ENCODE measurements at regions not wholly inside any gene's neighbourhood (a gene's known extent, or its start where the extent isn't known, plus 50 kb on each side); places are given as distances from the start of the nearest gene placed in this dataset.
A peak's percentile ranks its signal among the peaks of the same experiment; 100 is the strongest.

GRCh38 chr2:120949027-120949956, 213.6 kb downstream of the GLI2 start:
- Histone ChIP-seq H2AFZ (ENCODE audit: low read length) (no peak overlapping the region), H3K27me3 (ENCODE audit: control insufficient read depth in 1 of 2, insufficient read depth in 2 of 2, low read length in 2 of 2) (peaks cover 8 to 61% of the 10 kb centered on the region in 2 experiments; a peak in 3 of 5 replicates), H3K4me3 (replicated peaks in 1 of 3; ENCODE audit: insufficient read depth in 1 of 3, low read depth in 2 of 3, low read length in 3 of 3) (no peak overlapping the region), H3K27ac (ENCODE audit: extremely low read length, insufficient read depth, low read length) (no peak overlapping the region), H3K9ac (ENCODE audit: insufficient read depth, low read depth, low read length) (no peak overlapping the region), H3K79me2 (ENCODE audit: insufficient read depth, low read length) (no peaks in the 10 kb centered on the region), H3K4me2 (ENCODE audit: low read depth, low read length) (no peak overlapping the region), H4K20me1 (ENCODE audit: insufficient read depth, low read length) (no peaks in the 10 kb centered on the region), H3K36me3 (replicated peaks in 1 of 2; ENCODE audit: control insufficient read depth in 1 of 2, insufficient read depth in 2 of 2, low read length in 2 of 2) (no peaks in the 10 kb centered on the region), H3K9me3 (ENCODE audit: low read length) (no peaks in the 10 kb centered on the region), H3K4me1 (ENCODE audit: insufficient read depth, low read length) (no peaks in the 10 kb centered on the region)
- WGBS (ENCODE audit: low lambda C conversion rate): 33% methylated on average over 12 of the region's 12 CpGs
- DNase-seq (ENCODE audit: low spot score) (peak; percentile 40), FAIRE-seq (peak; percentile 64), ATAC-seq (peak; percentile 83)
- CTCF ChIA-PET (ENCODE audit: low intra/inter-chr PET ratio, low total read pairs): interaction anchor here (1.2 to 2.0 kb wide), 2 partner anchors 41 to 253 kb away, joined by 5 to 22 read pairs; no protein-coding TSS in a partner anchor
- in situ Hi-C loops (cut with HindIII; ENCODE audit: extremely low pct_ligation_motif_present, low pct_unique_long_range_greater_than_20kb) (loop anchor here (5.0 kb wide), 2 partner anchors 42 to 252 kb away; no protein-coding TSS in a partner anchor), intact Hi-C loops (cut with micrococcal nuclease; ENCODE audit: unreplicated experiment) (loop anchor here (1.0 to 5.0 kb wide), 2 partner anchors 42 to 254 kb away; no protein-coding TSS in a partner anchor)
- BruUV-seq (replicated peaks): no TSS peak
- POLR2A ChIA-PET: no interaction called here
- TF ChIP-seq KDM2A (CRISPR knock-in tag; IDR thresholded peaks at IDR 0.05; ENCODE audit: borderline replicate concordance, low read depth): 0 out of 2 replicates have a peak, but pooled peaks have one; percentile 34
- no peak for TF ChIP-seq ZNF567 (CRISPR knock-in tag; IDR thresholded peaks at IDR 0.05; ENCODE audit: borderline replicate concordance)
- 0 out of 2 replicates have a peak, but pooled peaks have one; percentile 30 for TF ChIP-seq TFDP1 (CRISPR knock-in tag; IDR thresholded peaks at IDR 0.05; ENCODE audit: borderline replicate concordance)
- TF ChIP-seq ZNF280B (CRISPR knock-in tag; IDR thresholded peaks at IDR 0.05; ENCODE audit: borderline replicate concordance): no peak
- no peak for TF ChIP-seq ZKSCAN8 (CRISPR knock-in tag; IDR thresholded peaks at IDR 0.05; ENCODE audit: borderline replicate concordance)
- TF ChIP-seq MLXIP (CRISPR knock-in tag; IDR thresholded peaks at IDR 0.05; ENCODE audit: borderline replicate concordance): no peak
- TF ChIP-seq CTCF (CRISPR knock-in tag; IDR thresholded peaks at IDR 0.05): peak; percentile 77
- TF ChIP-seq PAXIP1 (CRISPR knock-in tag; conservative IDR thresholded peaks at IDR 0.05): no peak
- peak; percentile 59; the same call in 1 of the 2 replicates for TF ChIP-seq ZNF891 (CRISPR knock-in tag; IDR thresholded peaks at IDR 0.05)

All from HepG2 (cell line).